SK-N-SH (cell line): ENCODE measurements at regions not wholly inside any gene's neighbourhood (a gene's known extent, or its start where the extent isn't known, plus 50 kb on each side); places are given as distances from the start of the nearest gene placed in this dataset.
A peak's percentile ranks its signal among the peaks of the same experiment; 100 is the strongest.

Experiments used
- CTCF ChIA-PET: fragments of 300-600, 350-600 bp; formaldehyde crosslinking; extraction: SDS; loops from one replicate; lab custom pipeline; 2021; lab: Yijun Ruan, JAX
- POLR2A ChIA-PET: fragments of 350-600 bp; sonication (Branson Sonifier 250); formaldehyde crosslinking; extraction: SDS; loops from one replicate; lab custom pipeline; 2020; ENCODE audit warnings: antibody characterized with exemption, inconsistent platforms; lab: Yijun Ruan, JAX
- DNase-seq: peaks from one replicate; pipeline ENCODE4 v3.0.0; 2012
- H2AFZ ChIP-seq: fragments of 200-600 bp; sonication (generic); 2 replicates; pipeline ENCODE4 v1.8.1; 2016; ENCODE audit warnings: antibody characterized with exemption, mild to moderate bottlenecking, low read depth
- H3F3A ChIP-seq: fragments of 200-600 bp; sonication (generic); replicated peaks from 2 replicates; pipeline ENCODE3; 2016; ENCODE audit warnings: antibody characterized with exemption, mild to moderate bottlenecking; ENCODE audit not compliant: insufficient read depth
- H3K27ac ChIP-seq, 2 experiments: fragments of 200-500 bp in 1 of 2; fragments of 200-600 bp in 1 of 2; sonication (Bioruptor generic) in 1 of 2; sonication (generic), shearing (Covaris generic) in 1 of 2; 2 replicates each; pipeline versions ENCODE4 v1.5.1 to v1.6.1; 2014 to 2016; ENCODE audit warnings: low read depth in 2 of 2, inconsistent platforms in 1 of 2, low read length in 1 of 2, mild to moderate bottlenecking in 1 of 2, mixed read lengths in 1 of 2
- H3K27me3 ChIP-seq: fragments of 200-600 bp; sonication (generic), shearing (Covaris generic); 2 replicates; pipeline ENCODE4 v1.6.1; 2016; ENCODE audit warnings: mixed run types; ENCODE audit not compliant: insufficient read depth
- H3K36me3 ChIP-seq, 2 experiments: fragments of 200-500 bp in 1 of 2; fragments of 200-600 bp in 1 of 2; sonication (Bioruptor generic) in 1 of 2; sonication (generic) in 1 of 2; replicated peaks in 1 of 2; 2 replicates each; pipeline versions ENCODE3 to v1.5.1; 2014 to 2016; ENCODE audit warnings: low read length in 1 of 2, mild to moderate bottlenecking in 1 of 2; ENCODE audit not compliant: insufficient read depth in 2 of 2, control insufficient read depth in 1 of 2
- H3K4me1 ChIP-seq, 2 experiments: fragments of 200-500 bp in 1 of 2; fragments of 200-600 bp in 1 of 2; sonication (Bioruptor generic) in 1 of 2; sonication (generic), shearing (Covaris generic) in 1 of 2; 2 replicates each; pipeline versions ENCODE4 v1.5.1 to v1.6.1; 2014 to 2016; ENCODE audit warnings: low read depth in 1 of 2, low read length in 1 of 2, mixed run types in 1 of 2; ENCODE audit not compliant: insufficient read depth in 2 of 2, control insufficient read depth in 1 of 2
- H3K4me2 ChIP-seq: fragments of 200-600 bp; sonication (generic), shearing (Covaris generic); 2 replicates; pipeline ENCODE4 v1.6.1; 2017; ENCODE audit warnings: mixed run types
- H3K4me3 ChIP-seq, 2 experiments: fragments of 200-500 bp in 1 of 2; fragments of 200-600 bp in 1 of 2; sonication (Bioruptor generic) in 1 of 2; sonication (generic), shearing (Covaris generic) in 1 of 2; 2 replicates each; pipeline versions ENCODE4 v1.5.1 to v1.8.1; 2014 to 2016; ENCODE audit warnings: low read depth in 2 of 2, inconsistent platforms in 1 of 2, low read length in 1 of 2, mild to moderate bottlenecking in 1 of 2, mixed read lengths in 1 of 2, moderate library complexity in 1 of 2
- H3K79me2 ChIP-seq: fragments of 200-600 bp; sonication (generic); 2 replicates; pipeline ENCODE4 v1.8.1; 2017; ENCODE audit warnings: mild to moderate bottlenecking; ENCODE audit not compliant: insufficient read depth
- H3K9ac ChIP-seq: fragments of 200-600 bp; sonication (generic); 2 replicates; pipeline ENCODE4 v1.6.1; 2017; ENCODE audit warnings: mixed run types
- H3K9me2 ChIP-seq: fragments of 200-600 bp; sonication (generic); 2 replicates; pipeline ENCODE4 v1.6.1; 2017; ENCODE audit warnings: mixed run types
- H3K9me3 ChIP-seq: fragments of 200-600 bp; sonication (generic); 2 replicates; pipeline ENCODE4 v1.6.1; 2017; ENCODE audit warnings: mixed run types, mild to moderate bottlenecking, moderate library complexity
- H4K20me1 ChIP-seq: fragments of 200-600 bp; sonication (generic); 2 replicates; pipeline ENCODE4 v1.6.1; 2017; ENCODE audit warnings: mild to moderate bottlenecking, mixed run types; ENCODE audit not compliant: insufficient read depth
- CHD2 ChIP-seq: fragments of 150-350 bp; IDR thresholded peaks from 2 replicates; pipeline ENCODE4 v1.6.1; 2018; ENCODE audit warnings: low read length; ENCODE audit not compliant: partially characterized antibody
- CTCF ChIP-seq: fragments of 200-600 bp; sonication (generic); IDR thresholded peaks from 2 replicates; pipeline ENCODE4 v1.6.1; 2017; ENCODE audit warnings: antibody characterized with exemption, mild to moderate bottlenecking, moderate library complexity
- ELF1 ChIP-seq: IDR thresholded peaks from 2 replicates; pipeline ENCODE4 v1.4.0; 2012
- EZH2phosphoT487 ChIP-seq: fragments of 200-600 bp; sonication (generic); IDR thresholded peaks from 2 replicates; pipeline ENCODE4 v1.6.1; 2017; ENCODE audit warnings: low read depth, mixed run types, mild to moderate bottlenecking, antibody characterized with exemption, moderate library complexity, borderline replicate concordance
- FOSL2 ChIP-seq: IDR thresholded peaks from 2 replicates; pipeline ENCODE4 v1.4.0; 2012; ENCODE audit warnings: low read depth, mild to moderate bottlenecking, moderate library complexity, borderline replicate concordance
- FOXM1 ChIP-seq: IDR thresholded peaks from 2 replicates; pipeline ENCODE4 v1.4.0; 2012; ENCODE audit warnings: low read depth, mild to moderate bottlenecking
- GATA2 ChIP-seq: sonication (generic); formaldehyde crosslinking; IDR thresholded peaks from 2 replicates; pipeline ENCODE4 v1.5.0; 2020; ENCODE audit warnings: mild to moderate bottlenecking, missing genetic modification reagents
- IRF3 ChIP-seq: fragments of 150-350 bp; IDR thresholded peaks from 2 replicates; pipeline ENCODE4 v1.6.1; 2016; ENCODE audit warnings: mild to moderate bottlenecking, low read depth, low read length
- MAX ChIP-seq: IDR thresholded peaks from 2 replicates; pipeline ENCODE4 v1.4.0; 2012; ENCODE audit warnings: low read depth
- MEF2A ChIP-seq: IDR thresholded peaks from 2 replicates; pipeline ENCODE4 v1.4.0; 2012; ENCODE audit warnings: low read depth, borderline replicate concordance
- NRF1 ChIP-seq: IDR thresholded peaks from 2 replicates; pipeline ENCODE4 v1.6.1; 2012; ENCODE audit warnings: low read depth, mild to moderate bottlenecking, low read length
- PBX3 ChIP-seq: IDR thresholded peaks from 2 replicates; pipeline ENCODE4; 2012
- RAD21 ChIP-seq: IDR thresholded peaks from 2 replicates; pipeline ENCODE4 v1.6.1; 2012; ENCODE audit warnings: mild to moderate bottlenecking, low read length
- RCOR1 ChIP-seq: fragments of 150-350 bp; IDR thresholded peaks from 2 replicates; pipeline ENCODE4 v1.6.1; 2017; ENCODE audit warnings: antibody characterized with exemption, low read length
- SMC3 ChIP-seq: IDR thresholded peaks from 2 replicates; pipeline ENCODE4 v1.6.1; 2012; ENCODE audit warnings: low read depth, low read length, improper control_type of control experiment
- TAF1 ChIP-seq: IDR thresholded peaks from 2 replicates; pipeline ENCODE4 v1.6.1; 2012; ENCODE audit warnings: low read depth, mild to moderate bottlenecking, low read length, moderate library complexity, borderline replicate concordance
- TCF12 ChIP-seq: IDR thresholded peaks from 2 replicates; pipeline ENCODE4 v1.4.0; 2012
- TEAD4 ChIP-seq: IDR thresholded peaks from 2 replicates; pipeline ENCODE4 v1.4.0; 2012; ENCODE audit warnings: mild to moderate bottlenecking, borderline replicate concordance; ENCODE audit not compliant: insufficient read depth
- USF1 ChIP-seq: IDR thresholded peaks from 2 replicates; pipeline ENCODE4 v1.4.0; 2012; ENCODE audit warnings: low read depth, borderline replicate concordance
- WGBS: methylation state at CpG from one replicate; pipeline ENCODE4 v1.1.6; 2017; ENCODE audit warnings: low lambda C conversion rate; 5-methylcytosine and 5-hydroxymethylcytosine counted together

GRCh38 chr20:56826306-56826704 lies 197.2 kb downstream of the TFAP2C start:
- no peaks in the 10 kb centered on the region for H3K9me2 ChIP-seq
- ChIA-PET CTCF (interaction anchor here (0.6 to 1.1 kb wide), 2 partner anchors 9 to 25 kb away, joined by 3 read pairs; no protein-coding TSS in a partner anchor), POLR2A (no interaction called here)
- 0 out of 2 replicates have a peak overlapping the region, but pooled peaks have one; percentile 6 for H3K4me2 ChIP-seq
- H3K4me1 ChIP-seq, result no peaks in the 10 kb centered on the region
- no peak for DNase-seq
- no peak overlapping the region for H2AFZ ChIP-seq
- H4K20me1 ChIP-seq, result no peaks in the 10 kb centered on the region
- H3K9me3 ChIP-seq, result no peaks in the 10 kb centered on the region
- WGBS, result 16% methylated on average over 4 of the region's 4 CpGs
- no peaks in the 10 kb centered on the region for H3K36me3 ChIP-seq
- no peak overlapping the region for H3K27ac ChIP-seq
- H3K9ac ChIP-seq, result no peak overlapping the region
- H3K79me2 ChIP-seq, result no peaks in the 10 kb centered on the region
- TF ChIP-seq USF1 (no peak), TEAD4 (no peak), SMC3 (no peak), IRF3 (no peak), CHD2 (no peak), FOXM1 (no peak), RAD21 (no peak)
- no peaks in the 10 kb centered on the region for H3F3A ChIP-seq
- H3K4me3 ChIP-seq, result no peak overlapping the region
- H3K27me3 ChIP-seq, result peaks cover 87% of the 10 kb centered on the region

GRCh38 chr20:56826705-56827665 lies 197.9 kb downstream of the TFAP2C start:
- H3K4me2 ChIP-seq, result peak overlapping the region; percentile 50
- DNase-seq, result no peak
- no peak for TF ChIP-seq TAF1
- no peak for TF ChIP-seq ELF1
- no peak for TF ChIP-seq TCF12
- no peak for TF ChIP-seq USF1
- no peak for TF ChIP-seq RCOR1
- TF ChIP-seq CTCF, result no peak
- TF ChIP-seq NRF1, result no peak
- TF ChIP-seq EZH2phosphoT487, result no peak
- TF ChIP-seq FOSL2, result no peak
- TF ChIP-seq IRF3, result no peak
- TF ChIP-seq GATA2 (CRISPR knock-in tag), result no peak
- no peak for TF ChIP-seq MAX
- TF ChIP-seq PBX3, result no peak
- no peak for TF ChIP-seq MEF2A

More at GRCh38 chr20:56826705-56827665, 197.9 kb downstream of the TFAP2C start:
- ChIA-PET CTCF (interaction anchor here (0.6 to 1.1 kb wide), 2 partner anchors 9 to 26 kb away, joined by 3 read pairs; no protein-coding TSS in a partner anchor), POLR2A (no interaction called here)
- no peak overlapping the region for H3K9ac ChIP-seq
- H4K20me1 ChIP-seq, result no peaks in the 10 kb centered on the region
- H3K4me3 ChIP-seq, result no peak overlapping the region
- H3F3A ChIP-seq, result no peaks in the 10 kb centered on the region
- no peaks in the 10 kb centered on the region for H3K36me3 ChIP-seq
- no peaks in the 10 kb centered on the region for H3K9me2 ChIP-seq
- H3K79me2 ChIP-seq, result no peaks in the 10 kb centered on the region
- H3K4me1 ChIP-seq, result no peaks in the 10 kb centered on the region
- no peak overlapping the region for H3K27ac ChIP-seq
- H3K27me3 ChIP-seq, result peaks cover 87% of the 10 kb centered on the region
- H3K9me3 ChIP-seq, result no peaks in the 10 kb centered on the region
- H2AFZ ChIP-seq, result no peak overlapping the region
- 14% methylated on average over 19 of the region's 22 CpGs for WGBS
